SK-N-SH treated with all-trans-retinoic acid at 6 μM for 48 hours (cell line): ENCODE measurements at regions not wholly inside any gene's neighbourhood (a gene's known extent, or its start where the extent isn't known, plus 50 kb on each side); places are given as distances from the start of the nearest gene placed in this dataset.
"Not testable (repeated sequence)": the region's sequence is repeated elsewhere in the genome, so short reads cannot be mapped to it uniquely, and the experiment has no call there.

Experiments used
- ATAC-seq: fragments of 200-7000 bp; cut with Tn5 transposase; 3 replicates; pipeline ENCODE4 v1.9.1; 2020; ENCODE audit warnings: mild to moderate bottlenecking, moderate library complexity
- ARNTL ChIP-seq: fragments of 450-650 bp; formaldehyde crosslinking; IDR thresholded peaks from 2 replicates; pipeline ENCODE4 v1.5.0; 2020; ENCODE audit warnings: low read depth, mild to moderate bottlenecking, moderate library complexity, borderline replicate concordance
- BACH2 ChIP-seq: fragments of 250-450 bp; sonication (Bioruptor Pico); IDR thresholded peaks from 2 replicates; pipeline ENCODE4 v1.9.0; 2021; ENCODE audit warnings: mild to moderate bottlenecking, borderline replicate concordance
- CREB5 ChIP-seq: fragments of 250-450 bp; sonication (Bioruptor Pico); IDR thresholded peaks from 2 replicates; pipeline ENCODE4 v1.5.1; 2020; ENCODE audit warnings: low read depth, mild to moderate bottlenecking, moderate library complexity
- CSDC2 ChIP-seq: fragments of 250-450 bp; sonication (Bioruptor Pico); IDR thresholded peaks from 2 replicates; pipeline ENCODE4 v1.5.0; 2020; ENCODE audit warnings: mild to moderate bottlenecking, moderate library complexity
- ESRRG ChIP-seq: fragments of 250-450 bp; sonication (Bioruptor Pico); IDR thresholded peaks from 2 replicates; pipeline ENCODE4 v1.6.1; 2021; ENCODE audit warnings: mild to moderate bottlenecking
- GLIS3 ChIP-seq: fragments of 250-450 bp; sonication (Bioruptor Pico); IDR thresholded peaks from 2 replicates; pipeline ENCODE4 v1.5.0; 2020; ENCODE audit warnings: mild to moderate bottlenecking, moderate library complexity
- ISL1 ChIP-seq: fragments of 250-450 bp; sonication (Bioruptor Pico); IDR thresholded peaks from 2 replicates; pipeline ENCODE4 v2.1.2; 2022; ENCODE audit warnings: mild to moderate bottlenecking, moderate library complexity
- OSR1 ChIP-seq: fragments of 250-450 bp; sonication (Bioruptor Pico); IDR thresholded peaks from 2 replicates; pipeline ENCODE4 v1.8.0; 2022; ENCODE audit warnings: moderate library complexity, mild to moderate bottlenecking, inconsistent platforms
- POU6F1 ChIP-seq: fragments of 250-450 bp; sonication (Bioruptor Pico); IDR thresholded peaks from 2 replicates; pipeline ENCODE4 v1.8.0; 2021; ENCODE audit warnings: low read depth, mild to moderate bottlenecking, moderate library complexity, borderline replicate concordance
- PPARA ChIP-seq: fragments of 250-450 bp; sonication (Bioruptor Pico); IDR thresholded peaks from 2 replicates; pipeline ENCODE4 v1.5.0; 2020; ENCODE audit warnings: mild to moderate bottlenecking, borderline replicate concordance
- RARB ChIP-seq: fragments of 250-450 bp; sonication (Bioruptor Pico); IDR thresholded peaks from 2 replicates; pipeline ENCODE4 v1.8.0; 2021; ENCODE audit warnings: mild to moderate bottlenecking, moderate library complexity
- SNAI2 ChIP-seq: fragments of 250-450 bp; sonication (Bioruptor Pico); IDR thresholded peaks from 2 replicates; pipeline ENCODE4 v1.5.0; 2020; ENCODE audit warnings: mild to moderate bottlenecking, moderate library complexity
- TOX ChIP-seq: fragments of 250-450 bp; sonication (Bioruptor Pico); IDR thresholded peaks from 2 replicates; pipeline ENCODE4 v1.8.0; 2021; ENCODE audit warnings: mild to moderate bottlenecking, moderate library complexity, borderline replicate concordance
- ZC3H10 ChIP-seq: fragments of 250-450 bp; sonication (Bioruptor Pico); IDR thresholded peaks from 2 replicates; pipeline ENCODE4 v1.5.1; 2021; ENCODE audit warnings: mild to moderate bottlenecking, moderate library complexity
- ZFP3 ChIP-seq: fragments of 250-450 bp; sonication (Bioruptor Pico); IDR thresholded peaks from 2 replicates; pipeline ENCODE4 v1.5.0; 2020; ENCODE audit warnings: mild to moderate bottlenecking, moderate library complexity
- ZFP30 ChIP-seq: fragments of 450-650 bp; formaldehyde crosslinking; IDR thresholded peaks from 2 replicates; pipeline ENCODE4 v1.5.0; 2022; ENCODE audit warnings: mild to moderate bottlenecking, moderate library complexity
- ZNF565 ChIP-seq: fragments of 450-650 bp; formaldehyde crosslinking; conservative IDR thresholded peaks from 2 replicates; pipeline ENCODE4 v1.5.0; 2020; ENCODE audit warnings: low read depth, mild to moderate bottlenecking, moderate library complexity
- ZNF70 ChIP-seq: fragments of 450-650 bp; formaldehyde crosslinking; IDR thresholded peaks from 2 replicates; pipeline ENCODE4 v1.5.0; 2020; ENCODE audit warnings: mild to moderate bottlenecking, moderate library complexity
- ZNF8 ChIP-seq: fragments of 450-650 bp; formaldehyde crosslinking; IDR thresholded peaks from 2 replicates; pipeline ENCODE4 v1.5.0; 2020; ENCODE audit warnings: mild to moderate bottlenecking, moderate library complexity
- TF ChIP-seq, protein P1 (sequence below): fragments of 250-450 bp; sonication (Bioruptor Pico); IDR thresholded peaks from 2 replicates; pipeline ENCODE4 v1.8.0; 2020; ENCODE audit warnings: mild to moderate bottlenecking, moderate library complexity, borderline replicate concordance
- TF ChIP-seq, protein P2 (sequence below): fragments of 250-450 bp; sonication (Bioruptor Pico); IDR thresholded peaks from 2 replicates; pipeline ENCODE4 v1.5.1; 2021; ENCODE audit warnings: mild to moderate bottlenecking, moderate library complexity

DNA sequence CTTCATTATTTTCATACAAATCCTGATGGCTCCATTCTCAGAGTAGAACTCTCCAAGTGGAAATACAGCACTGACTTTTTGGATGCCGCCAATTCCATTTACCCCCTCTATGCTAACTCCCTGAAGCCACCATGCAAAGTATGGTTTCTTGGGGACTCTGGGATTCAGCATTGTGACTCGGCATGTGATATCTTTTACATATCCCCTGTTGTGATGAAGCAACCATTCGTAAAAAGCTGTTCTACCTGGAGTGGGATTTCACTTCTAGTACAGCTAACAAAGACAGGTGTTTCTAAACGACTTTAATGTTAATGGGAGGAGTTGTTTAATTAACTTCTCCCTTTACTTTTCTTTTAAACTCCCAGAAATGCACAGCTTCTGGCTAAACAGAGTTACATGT lies 533.5 kb downstream of the RBFOX1 start (continued):
- TF ChIP-seq POU6F1 (CRISPR knock-in tag): no peak
- no peak for TF ChIP-seq ZNF565
- TF ChIP-seq CREB5 (CRISPR knock-in tag): no peak

GRCh38 chr16:7865393-7865792 lies 532.7 kb downstream of the RBFOX1 start:
- ATAC-seq: not testable (repeated sequence)

DNA sequence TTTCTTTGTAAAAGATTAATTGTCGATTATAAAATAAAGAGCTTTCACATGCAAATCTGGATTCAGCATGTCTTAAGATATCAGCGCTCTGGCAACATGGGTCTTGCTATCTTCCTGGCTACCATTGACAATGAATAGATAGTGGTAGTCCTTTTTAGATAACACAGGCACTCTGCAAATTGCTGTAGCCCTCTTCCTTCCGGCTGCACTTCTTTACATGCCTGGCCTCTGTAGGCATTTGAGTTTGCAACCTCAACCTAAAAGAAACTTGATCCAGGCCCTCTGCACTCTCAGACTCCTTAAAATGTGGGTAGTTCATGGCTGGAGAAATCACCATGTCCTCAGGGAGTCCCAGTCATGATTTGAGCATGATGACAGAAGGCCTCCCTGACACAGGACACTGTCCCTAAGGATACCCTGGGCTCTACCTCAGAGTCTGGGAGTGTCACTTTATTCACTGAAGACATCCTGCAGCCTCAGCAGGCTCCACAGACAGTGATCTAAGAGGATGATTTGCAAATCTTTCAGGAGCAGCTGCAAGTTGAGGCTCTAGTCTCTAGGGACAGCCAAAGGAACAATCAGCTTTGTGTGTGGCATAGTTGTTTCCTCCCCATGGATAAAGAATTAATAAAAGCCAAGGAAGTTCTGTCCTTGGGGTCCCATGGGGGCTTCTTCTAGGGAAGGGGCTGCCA lies 529.4 kb downstream of the RBFOX1 start:
- no peak for ATAC-seq
- TF ChIP-seq ZNF565 (no peak), TOX (CRISPR knock-in tag) (no peak), ISL1 (CRISPR knock-in tag) (no peak), CSDC2 (CRISPR knock-in tag) (no peak), ESRRG (CRISPR knock-in tag) (no peak), BACH2 (CRISPR knock-in tag) (no peak), ARNTL (no peak)

DNA sequence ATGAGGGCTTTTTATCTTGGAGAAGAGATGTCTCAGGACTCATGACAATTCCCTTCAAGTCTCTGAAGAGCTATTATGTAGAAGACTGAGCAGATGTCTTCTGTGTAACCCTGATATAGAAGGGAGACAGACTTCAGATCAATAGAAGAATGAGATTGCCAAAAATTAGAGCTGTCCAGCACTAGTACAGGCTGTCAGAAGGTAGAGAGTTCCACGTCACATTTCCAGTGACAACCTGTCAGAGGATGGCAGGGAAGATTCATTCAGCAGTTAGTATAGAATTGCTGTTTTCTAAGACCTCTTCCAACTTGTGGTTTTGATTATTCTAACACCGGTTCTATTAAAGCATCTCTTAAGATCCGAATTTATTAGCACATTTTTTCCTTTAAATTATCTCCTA lies 520.6 kb downstream of the RBFOX1 start:
- ATAC-seq: no peak
- no peak for TF ChIP-seq ISL1 (CRISPR knock-in tag)
- TF ChIP-seq, protein P1, sequence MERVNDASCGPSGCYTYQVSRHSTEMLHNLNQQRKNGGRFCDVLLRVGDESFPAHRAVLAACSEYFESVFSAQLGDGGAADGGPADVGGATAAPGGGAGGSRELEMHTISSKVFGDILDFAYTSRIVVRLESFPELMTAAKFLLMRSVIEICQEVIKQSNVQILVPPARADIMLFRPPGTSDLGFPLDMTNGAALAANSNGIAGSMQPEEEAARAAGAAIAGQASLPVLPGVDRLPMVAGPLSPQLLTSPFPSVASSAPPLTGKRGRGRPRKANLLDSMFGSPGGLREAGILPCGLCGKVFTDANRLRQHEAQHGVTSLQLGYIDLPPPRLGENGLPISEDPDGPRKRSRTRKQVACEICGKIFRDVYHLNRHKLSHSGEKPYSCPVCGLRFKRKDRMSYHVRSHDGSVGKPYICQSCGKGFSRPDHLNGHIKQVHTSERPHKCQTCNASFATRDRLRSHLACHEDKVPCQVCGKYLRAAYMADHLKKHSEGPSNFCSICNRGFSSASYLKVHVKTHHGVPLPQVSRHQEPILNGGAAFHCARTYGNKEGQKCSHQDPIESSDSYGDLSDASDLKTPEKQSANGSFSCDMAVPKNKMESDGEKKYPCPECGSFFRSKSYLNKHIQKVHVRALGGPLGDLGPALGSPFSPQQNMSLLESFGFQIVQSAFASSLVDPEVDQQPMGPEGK (CRISPR knock-in tag): no peak
- TF ChIP-seq ZNF8 (CRISPR knock-in tag): no peak
- no peak for TF ChIP-seq ESRRG (CRISPR knock-in tag)
- TF ChIP-seq CREB5 (CRISPR knock-in tag): no peak
- no peak for TF ChIP-seq ZNF70
- no peak for TF ChIP-seq TOX (CRISPR knock-in tag)
- TF ChIP-seq SNAI2 (CRISPR knock-in tag): no peak
- TF ChIP-seq RARB (CRISPR knock-in tag): no peak
- no peak for TF ChIP-seq PPARA (CRISPR knock-in tag)
- no peak for TF ChIP-seq ZFP3 (CRISPR knock-in tag)
- no peak for TF ChIP-seq ZC3H10
- TF ChIP-seq ZFP30 (CRISPR knock-in tag): no peak
- no peak for TF ChIP-seq ZNF565
- TF ChIP-seq GLIS3 (CRISPR knock-in tag): no peak
- TF ChIP-seq, protein P2, sequence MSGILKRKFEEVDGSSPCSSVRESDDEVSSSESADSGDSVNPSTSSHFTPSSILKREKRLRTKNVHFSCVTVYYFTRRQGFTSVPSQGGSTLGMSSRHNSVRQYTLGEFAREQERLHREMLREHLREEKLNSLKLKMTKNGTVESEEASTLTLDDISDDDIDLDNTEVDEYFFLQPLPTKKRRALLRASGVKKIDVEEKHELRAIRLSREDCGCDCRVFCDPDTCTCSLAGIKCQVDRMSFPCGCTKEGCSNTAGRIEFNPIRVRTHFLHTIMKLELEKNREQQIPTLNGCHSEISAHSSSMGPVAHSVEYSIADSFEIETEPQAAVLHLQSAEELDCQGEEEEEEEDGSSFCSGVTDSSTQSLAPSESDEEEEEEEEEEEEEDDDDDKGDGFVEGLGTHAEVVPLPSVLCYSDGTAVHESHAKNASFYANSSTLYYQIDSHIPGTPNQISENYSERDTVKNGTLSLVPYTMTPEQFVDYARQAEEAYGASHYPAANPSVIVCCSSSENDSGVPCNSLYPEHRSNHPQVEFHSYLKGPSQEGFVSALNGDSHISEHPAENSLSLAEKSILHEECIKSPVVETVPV (CRISPR knock-in tag): no peak
- TF ChIP-seq ARNTL: no peak

DNA sequence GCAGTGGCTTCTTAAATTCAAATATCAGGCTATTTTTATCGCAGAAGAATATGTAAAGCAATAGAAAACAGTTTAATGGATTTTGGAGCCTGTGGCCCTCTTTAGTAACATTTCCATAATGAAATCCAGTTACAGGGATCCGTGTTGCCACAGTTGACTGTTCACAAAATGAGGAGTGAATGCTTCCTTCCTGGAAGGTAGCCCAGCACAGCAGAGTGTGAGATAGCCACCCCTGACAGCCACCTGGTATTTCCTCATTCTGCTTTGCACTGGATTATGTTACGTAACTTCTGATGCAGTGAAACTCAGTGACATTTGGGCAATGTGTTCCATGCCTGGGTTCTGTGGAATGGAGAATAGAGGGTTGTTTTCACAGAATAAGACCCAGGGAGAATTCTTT lies 517.2 kb downstream of the RBFOX1 start:
- TF ChIP-seq ZC3H10 (no peak), ZNF8 (CRISPR knock-in tag) (no peak), ZFP30 (CRISPR knock-in tag) (no peak), SNAI2 (CRISPR knock-in tag) (no peak), PPARA (CRISPR knock-in tag) (no peak), OSR1 (CRISPR knock-in tag) (no peak)
- TF ChIP-seq, protein P2 (CRISPR knock-in tag): no peak

More for the DNA sequence above, 517.2 kb downstream of the RBFOX1 start:
- no peak for ATAC-seq
